Pancreas (tissue), 10 donors: ENCODE measurements at regions not wholly inside any gene's neighbourhood (a gene's known extent, or its start where the extent isn't known, plus 50 kb on each side); places are given as distances from the start of the nearest gene placed in this dataset.

Experiments
- ATAC-seq, 4 donors: fragments of 200-7000 bp; cut with Tn5 transposase; one replicate each; pipeline versions ENCODE4 v1.8.0 to v1.9.1; 2020; ENCODE audit warnings: mild to moderate bottlenecking in 4 of 4, moderate library complexity in 4 of 4
- DNase-seq, 6 donors: peaks; one replicate each; pipeline ENCODE4 v3.0.0-alpha.2; 2020
- FAIRE-seq: peaks from 2 replicates; lab custom pipeline; 2012; peaks lifted over from hg19 to GRCh38; lab: Jason Lieb, UNC
- H3K27ac ChIP-seq, 4 donors: fragments of 200-600 bp; sonication (generic); 1 replicate in 3 of 4; 2 replicates in 1 of 4; pipeline versions ENCODE4 v1.5.0 to v1.8.0; 2020
- H3K27me3 ChIP-seq, 4 donors: fragments of 200-600 bp; one replicate each; pipeline ENCODE4 v1.8.0; 2021
- H3K36me3 ChIP-seq, 3 donors: fragments of 200-600 bp; sonication (generic) in 1 of 3; one replicate each; pipeline versions ENCODE4 v1.5.0 to v1.8.0; 2020 to 2021
- H3K4me1 ChIP-seq, 3 donors: fragments of 200-600 bp; one replicate each; pipeline ENCODE4 v1.8.0; 2021
- H3K4me3 ChIP-seq, 4 donors: fragments of 200-600 bp; sonication (generic) in 2 of 4; one replicate each; pipeline versions ENCODE4 v1.5.0 to v1.8.0; 2020 to 2021
- H3K9me3 ChIP-seq, 4 donors: fragments of 200-600 bp; one replicate each; pipeline ENCODE4 v1.8.0; 2021
- WGBS, 2 donors: extraction: QIAGEN DNeasy Blood & Tissue Kit; methylation state at CpG; one replicate each; pipeline ENCODE4 v1.1.7; 2013; 5-methylcytosine and 5-hydroxymethylcytosine counted together
- intact Hi-C, 3 donors: fragments of 100-400 bp; cut with DNase I; formaldehyde crosslinking; loops; one replicate each; pipeline versions ENCODE4 v1.11.1 to v1.14.2; 2022
- TF ChIP-seq, protein P1 (sequence below), 4 donors: fragments of 200-600 bp; sonication (generic) in 3 of 4; IDR thresholded peaks; one replicate each; pipeline versions ENCODE4 v1.5.0 to v1.8.0; 2021; ENCODE audit warnings: antibody characterized with exemption in 4 of 4
- donor health status: healthy with polysubstance abuse.
- donor health status: DM: no; HTN: no; CAD: no; lungs with moderate emphysema.
- donor health status: DM: no; HTN: no; CAD: no.
- donor health status: control.
- donor health status: control.
- donor health status: Bipolar disorder and iron deficiency.
- donor health status: DM: yes; HTN: yes; CAD: no.
- donor health status: DM: no; HTN: no; CAD: no.
- donor health status: DM: no; HTN: no; CAD: no.
- donor health status: DM: yes; HTN: yes; CAD: no.

GRCh38 chr1:87176514-87176913 lies 152.2 kb upstream of the LMO4 start:
- TF ChIP-seq, protein P1, sequence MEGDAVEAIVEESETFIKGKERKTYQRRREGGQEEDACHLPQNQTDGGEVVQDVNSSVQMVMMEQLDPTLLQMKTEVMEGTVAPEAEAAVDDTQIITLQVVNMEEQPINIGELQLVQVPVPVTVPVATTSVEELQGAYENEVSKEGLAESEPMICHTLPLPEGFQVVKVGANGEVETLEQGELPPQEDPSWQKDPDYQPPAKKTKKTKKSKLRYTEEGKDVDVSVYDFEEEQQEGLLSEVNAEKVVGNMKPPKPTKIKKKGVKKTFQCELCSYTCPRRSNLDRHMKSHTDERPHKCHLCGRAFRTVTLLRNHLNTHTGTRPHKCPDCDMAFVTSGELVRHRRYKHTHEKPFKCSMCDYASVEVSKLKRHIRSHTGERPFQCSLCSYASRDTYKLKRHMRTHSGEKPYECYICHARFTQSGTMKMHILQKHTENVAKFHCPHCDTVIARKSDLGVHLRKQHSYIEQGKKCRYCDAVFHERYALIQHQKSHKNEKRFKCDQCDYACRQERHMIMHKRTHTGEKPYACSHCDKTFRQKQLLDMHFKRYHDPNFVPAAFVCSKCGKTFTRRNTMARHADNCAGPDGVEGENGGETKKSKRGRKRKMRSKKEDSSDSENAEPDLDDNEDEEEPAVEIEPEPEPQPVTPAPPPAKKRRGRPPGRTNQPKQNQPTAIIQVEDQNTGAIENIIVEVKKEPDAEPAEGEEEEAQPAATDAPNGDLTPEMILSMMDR (IDR thresholded peaks at IDR 0.05): no peak
- H3K4me3 ChIP-seq: no peak overlapping the region
- no peak overlapping the region for H3K27ac ChIP-seq
- WGBS, 2 donors: 49 to 60% methylated on average over 5 of the region's 5 CpGs
- H3K27me3 ChIP-seq: peaks cover 0 to 4% (median 0%) of the 10 kb centered on the region in 4 donors
- no peaks in the 10 kb centered on the region for H3K36me3 ChIP-seq
- no peaks in the 10 kb centered on the region for H3K9me3 ChIP-seq
- intact Hi-C loops: no loop called here
- DNase-seq (no peak), ATAC-seq (no peak), FAIRE-seq (no peak)
- no peaks in the 10 kb centered on the region for H3K4me1 ChIP-seq

GRCh38 chr1:87178441-87178840 lies 150.2 kb upstream of the LMO4 start:
- FAIRE-seq (no peak), DNase-seq (no peak), ATAC-seq (no peak)
- Histone ChIP-seq H3K4me3 (no peak overlapping the region), H3K36me3 (no peaks in the 10 kb centered on the region), H3K27me3 (peaks cover 0 to 4% (median 0%) of the 10 kb centered on the region in 4 donors), H3K9me3 (no peaks in the 10 kb centered on the region), H3K4me1 (no peaks in the 10 kb centered on the region), H3K27ac (no peak overlapping the region)
- TF ChIP-seq, protein P1 (IDR thresholded peaks at IDR 0.05): no peak
- WGBS, 2 donors: 74 to 91% methylated on average over 4 of the region's 4 CpGs
- intact Hi-C loops: no loop called here

DNA sequence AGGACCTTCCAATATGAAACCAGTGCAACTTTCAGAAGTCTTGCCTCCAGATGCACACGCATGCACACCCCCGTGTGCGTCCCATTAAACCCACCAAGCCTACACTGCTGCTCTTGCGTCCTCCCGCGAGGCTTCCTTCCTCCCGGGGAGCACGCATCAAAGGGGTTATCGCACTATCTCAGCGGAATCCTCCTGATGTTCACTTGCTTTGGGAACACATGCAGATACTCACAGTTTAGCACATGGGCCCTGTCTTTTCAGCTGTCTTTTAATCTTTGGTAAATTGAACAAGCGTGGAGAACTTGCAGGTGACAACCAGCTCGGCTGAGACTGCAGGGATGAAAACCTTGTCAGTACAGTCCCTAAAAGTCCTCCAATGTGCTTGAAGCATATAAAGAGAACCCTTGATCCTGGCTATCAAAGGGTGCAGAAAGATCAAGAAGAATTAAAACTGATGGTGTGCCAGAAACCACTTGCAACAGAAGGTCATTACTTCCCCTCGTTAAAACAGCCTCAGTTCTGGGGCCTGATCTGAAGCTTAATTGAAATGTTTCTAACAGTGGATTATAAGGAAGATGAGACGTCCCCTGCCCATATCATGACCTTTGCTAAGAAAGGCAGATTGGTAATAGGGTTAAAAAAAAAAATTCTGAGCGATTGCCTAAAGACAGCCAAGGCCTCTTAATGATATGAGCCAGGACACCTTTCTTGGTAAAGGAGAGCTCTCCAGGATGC lies 149.4 kb upstream of the LMO4 start:
- intact Hi-C loops: no loop called here
- Histone ChIP-seq H3K4me3 (no peak overlapping the region), H3K36me3 (no peaks in the 10 kb centered on the region), H3K9me3 (no peaks in the 10 kb centered on the region), H3K4me1 (no peaks in the 10 kb centered on the region), H3K27ac (no peak overlapping the region), H3K27me3 (peaks cover 0 to 3% (median 0%) of the 10 kb centered on the region in 4 donors)
- no peak for FAIRE-seq
- TF ChIP-seq, protein P1 (IDR thresholded peaks at IDR 0.05): no peak
- 72 to 78% methylated on average over 15 of the region's 15 CpGs for WGBS, 2 donors
- DNase-seq: no peak
- ATAC-seq: no peak

GRCh38 chr1:87179851-87180519 lies 148.7 kb upstream of the LMO4 start:
- intact Hi-C loops: no loop called here
- no peaks in the 10 kb centered on the region for H3K9me3 ChIP-seq
- no peak overlapping the region for H3K4me3 ChIP-seq
- H3K27ac ChIP-seq: no peak overlapping the region
- no peak for DNase-seq
- WGBS, 2 donors: 49 to 54% methylated on average over 8 of the region's 8 CpGs
- no peaks in the 10 kb centered on the region for H3K36me3 ChIP-seq
- H3K4me1 ChIP-seq: no peaks in the 10 kb centered on the region
- no peak for FAIRE-seq
- ATAC-seq: no peak
- no peaks in the 10 kb centered on the region for H3K27me3 ChIP-seq
- TF ChIP-seq, protein P1 (IDR thresholded peaks at IDR 0.05): no peak

DNA sequence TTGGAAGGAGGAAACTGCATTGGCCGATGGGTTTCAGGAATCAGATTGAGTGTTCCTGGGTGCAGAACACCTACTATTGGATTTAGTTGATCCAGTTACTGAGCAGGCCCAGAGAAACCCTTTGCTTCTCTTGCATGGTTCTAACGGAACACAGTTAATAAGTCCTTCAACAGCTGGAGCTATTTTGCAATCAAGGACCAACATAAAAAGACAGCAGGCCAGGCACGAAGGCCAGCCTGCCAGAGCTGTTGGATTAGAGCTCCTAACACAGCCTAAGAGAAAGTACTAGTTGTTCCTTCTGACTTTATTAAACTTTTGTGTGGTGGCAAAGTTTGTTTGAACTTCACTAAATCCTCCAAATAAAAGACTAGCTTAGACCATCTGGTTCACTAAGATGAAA lies 148.0 kb upstream of the LMO4 start:
- DNase-seq (no peak), ATAC-seq (no peak), FAIRE-seq (no peak)
- Histone ChIP-seq H3K27ac (no peak overlapping the region), H3K4me3 (no peak overlapping the region), H3K9me3 (no peaks in the 10 kb centered on the region), H3K4me1 (no peaks in the 10 kb centered on the region), H3K36me3 (no peaks in the 10 kb centered on the region), H3K27me3 (no peaks in the 10 kb centered on the region)
- TF ChIP-seq, protein P1 (IDR thresholded peaks at IDR 0.05): no peak
- intact Hi-C loops: no loop called here
- 54 to 63% methylated on average over 3 of the region's 3 CpGs for WGBS, 2 donors
